GM18511 (cell line): ENCODE measurements at regions not wholly inside any gene's neighbourhood (a gene's known extent, or its start where the extent isn't known, plus 50 kb on each side); places are given as distances from the start of the nearest gene placed in this dataset.

Experiments used
- ATAC-seq: cut with Tn5 transposase; IDR thresholded peaks from one replicate; pipeline ENCODE4 v1.9.1; 2021; ENCODE audit warnings: mild to moderate bottlenecking, moderate library complexity; ENCODE audit not compliant: unreplicated experiment

GRCh38 chr13:89916551-89916950, 1430.9 kb upstream of the MIR17HG start:
- ATAC-seq: no peak

GRCh38 chr13:89920461-89920860, 1427.0 kb upstream of the MIR17HG start:
- ATAC-seq: no peak

- ATAC-seq: no peak
Measured at GRCh38 chr13:89923052-89923451, 1424.4 kb upstream of the MIR17HG start.

GRCh38 chr13:89923736-89924135, 1423.8 kb upstream of the MIR17HG start:
- ATAC-seq: no peak

- no peak for ATAC-seq
Measured at GRCh38 chr13:89925107-89925506, 1422.4 kb upstream of the MIR17HG start.

GRCh38 chr13:89930861-89931260, 1416.6 kb upstream of the MIR17HG start:
- no peak for ATAC-seq

- ATAC-seq: no peak
Measured at GRCh38 chr13:89932902-89933301, 1414.6 kb upstream of the MIR17HG start.

- no peak for ATAC-seq
Measured at GRCh38 chr13:89936256-89936655, 1411.2 kb upstream of the MIR17HG start.

- ATAC-seq: no peak
Measured at GRCh38 chr13:89937420-89937819, 1410.1 kb upstream of the MIR17HG start.

- ATAC-seq: no peak
Measured at GRCh38 chr13:89940383-89940782, 1407.1 kb upstream of the MIR17HG start.

GRCh38 chr13:89943139-89943538, 1404.3 kb upstream of the MIR17HG start:
- no peak for ATAC-seq

GRCh38 chr13:89950225-89950624, 1397.3 kb upstream of the MIR17HG start:
- ATAC-seq: no peak

GRCh38 chr13:89951341-89951740, 1396.1 kb upstream of the MIR17HG start:
- ATAC-seq: no peak

GRCh38 chr13:89953581-89953980, 1393.9 kb upstream of the MIR17HG start:
- no peak for ATAC-seq

- ATAC-seq: no peak
Measured at GRCh38 chr13:89955773-89956172, 1391.7 kb upstream of the MIR17HG start.

GRCh38 chr13:89959074-89959473, 1388.4 kb upstream of the MIR17HG start:
- no peak for ATAC-seq

- no peak for ATAC-seq
Measured at GRCh38 chr13:89965252-89965651, 1382.2 kb upstream of the MIR17HG start.

GRCh38 chr13:89966524-89966923, 1381.0 kb upstream of the MIR17HG start:
- ATAC-seq: no peak

- ATAC-seq: no peak
Measured at GRCh38 chr13:89967701-89968100, 1379.8 kb upstream of the MIR17HG start.

- no peak for ATAC-seq
Measured at GRCh38 chr13:89968470-89968869, 1379.0 kb upstream of the MIR17HG start.

- ATAC-seq: no peak
Measured at GRCh38 chr13:89970353-89970709, 1377.2 kb upstream of the MIR17HG start.

- ATAC-seq: no peak
Measured at GRCh38 chr13:89977203-89977602, 1370.3 kb upstream of the MIR17HG start.

GRCh38 chr13:89980896-89981295, 1366.6 kb upstream of the MIR17HG start:
- no peak for ATAC-seq
